NCI-H1417 treated with DMSO at 0.1 percent for 48 hours (cell line): ENCODE measurements at regions not wholly inside any gene's neighbourhood (a gene's known extent, or its start where the extent isn't known, plus 50 kb on each side); places are given as distances from the start of the nearest gene placed in this dataset.

Experiments used
- DNase-seq: peaks from one replicate; lab custom pipeline; 2025; lab: John Stamatoyannopoulos, UW

GRCh38 chr15:97026781-97027180 is 696.3 kb downstream of the NR2F2 start:
- no peak for DNase-seq

- no peak for DNase-seq
These were observed 697.3 kb downstream of the NR2F2 start for GRCh38 chr15:97027772-97028171.

GRCh38 chr15:97030251-97030650 is 699.8 kb downstream of the NR2F2 start:
- DNase-seq, result no peak

GRCh38 chr15:97036301-97036700 is 705.8 kb downstream of the NR2F2 start:
- DNase-seq, result no peak

GRCh38 chr15:97037080-97037479 is 706.6 kb downstream of the NR2F2 start:
- DNase-seq, result no peak

GRCh38 chr15:97045666-97046421 is 715.3 kb downstream of the NR2F2 start:
- DNase-seq, result no peak

- DNase-seq, result no peak
These were observed 722.0 kb downstream of the NR2F2 start for GRCh38 chr15:97052513-97052912.

- DNase-seq, result no peak
These were observed 723.1 kb downstream of the NR2F2 start for GRCh38 chr15:97053635-97054034.

- DNase-seq, result no peak
These were observed 727.0 kb downstream of the NR2F2 start for GRCh38 chr15:97057503-97057902.

GRCh38 chr15:97059281-97059680 is 728.8 kb downstream of the NR2F2 start:
- DNase-seq, result no peak

GRCh38 chr15:97061392-97061791 is 730.9 kb downstream of the NR2F2 start:
- no peak for DNase-seq

- DNase-seq, result no peak
These were observed 741.2 kb downstream of the NR2F2 start for GRCh38 chr15:97071668-97072067.

GRCh38 chr15:97072545-97072944 is 742.0 kb downstream of the NR2F2 start:
- no peak for DNase-seq

- no peak for DNase-seq
These were observed 745.5 kb downstream of the NR2F2 start for GRCh38 chr15:97076011-97076410.

GRCh38 chr15:97077975-97078374 is 747.5 kb downstream of the NR2F2 start:
- no peak for DNase-seq

- no peak for DNase-seq
These were observed 748.1 kb downstream of the NR2F2 start for GRCh38 chr15:97078591-97078990.

- DNase-seq, result no peak
These were observed 751.2 kb downstream of the NR2F2 start for GRCh38 chr15:97081666-97082226.

GRCh38 chr15:97082830-97083229 is 752.3 kb downstream of the NR2F2 start:
- no peak for DNase-seq

GRCh38 chr15:97084650-97085049 is 754.1 kb downstream of the NR2F2 start:
- DNase-seq, result no peak

GRCh38 chr15:97085731-97086130 is 755.2 kb downstream of the NR2F2 start:
- no peak for DNase-seq

- DNase-seq, result no peak
These were observed 756.7 kb downstream of the NR2F2 start for GRCh38 chr15:97087006-97087741.

- DNase-seq, result no peak
These were observed 760.6 kb downstream of the NR2F2 start for GRCh38 chr15:97091093-97091492.

- no peak for DNase-seq
These were observed 762.2 kb downstream of the NR2F2 start for GRCh38 chr15:97092656-97093055.
